HG03064 (cell line): ENCODE measurements at regions not wholly inside any gene's neighbourhood (a gene's known extent, or its start where the extent isn't known, plus 50 kb on each side); places are given as distances from the start of the nearest gene placed in this dataset.
"Not testable (repeated sequence)": the region's sequence is repeated elsewhere in the genome, so short reads cannot be mapped to it uniquely, and the experiment has no call there.

Experiments
- ATAC-seq: cut with Tn5 transposase; IDR thresholded peaks from one replicate; pipeline ENCODE4 v1.9.1; 2021; ENCODE audit warnings: low read depth; ENCODE audit not compliant: unreplicated experiment

DNA sequence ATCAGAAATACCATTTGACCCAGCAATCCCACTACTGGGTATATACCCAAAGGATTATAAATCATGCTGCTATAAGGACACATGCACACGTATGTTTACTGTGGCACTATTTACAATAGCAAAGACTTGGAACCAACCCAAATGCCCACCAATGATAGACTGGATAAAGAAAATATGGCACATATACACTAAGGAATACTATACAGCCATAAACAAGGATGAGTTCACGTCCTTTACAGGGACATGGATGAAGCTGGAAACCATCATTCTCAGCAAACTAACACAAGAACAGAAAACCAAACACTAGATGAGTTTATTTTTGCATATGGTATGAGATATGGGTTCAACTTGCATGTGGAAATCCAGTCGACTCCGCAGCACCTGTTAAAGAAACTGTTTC, 168.8 kb upstream of the FGF13 start:
- not testable (repeated sequence) for ATAC-seq

DNA sequence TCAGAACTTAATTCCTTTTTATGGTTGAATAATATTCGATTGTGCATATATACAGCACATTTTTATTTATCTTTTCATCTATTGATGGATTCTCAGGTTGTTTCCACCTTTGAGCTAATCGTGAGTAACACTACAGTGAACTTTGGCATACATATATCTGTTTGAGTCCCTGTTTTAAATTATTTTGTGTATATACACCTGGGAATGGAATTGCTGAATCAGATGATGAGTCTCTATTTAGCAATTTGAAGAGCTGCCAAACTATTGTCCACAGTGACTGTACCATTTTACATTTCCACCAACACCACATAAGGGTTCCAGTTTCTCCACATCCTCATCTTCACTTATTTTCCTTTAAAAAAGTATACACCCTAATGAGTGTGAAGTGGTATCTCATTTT, 166.2 kb upstream of the FGF13 start:
- ATAC-seq = no peak

DNA sequence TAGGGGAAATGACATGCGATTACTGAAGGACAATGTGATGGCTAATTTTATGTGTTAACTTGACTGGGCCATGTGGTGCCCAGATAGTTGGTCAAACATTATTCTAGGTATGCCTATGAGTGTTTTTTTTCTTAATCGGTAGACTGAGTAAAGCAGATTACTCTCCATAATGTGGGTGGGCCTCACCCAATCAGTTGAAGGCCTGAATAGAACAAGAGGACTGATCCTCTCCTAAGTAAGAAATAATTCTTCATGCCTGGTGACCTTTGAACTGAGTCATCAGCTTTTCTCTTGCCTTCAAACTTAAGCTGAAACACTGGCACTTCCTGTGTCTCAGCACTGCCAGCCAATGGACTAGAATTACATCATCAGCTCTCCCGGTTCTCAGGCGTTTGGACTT, 164.0 kb upstream of the FGF13 start:
- no peak for ATAC-seq

DNA sequence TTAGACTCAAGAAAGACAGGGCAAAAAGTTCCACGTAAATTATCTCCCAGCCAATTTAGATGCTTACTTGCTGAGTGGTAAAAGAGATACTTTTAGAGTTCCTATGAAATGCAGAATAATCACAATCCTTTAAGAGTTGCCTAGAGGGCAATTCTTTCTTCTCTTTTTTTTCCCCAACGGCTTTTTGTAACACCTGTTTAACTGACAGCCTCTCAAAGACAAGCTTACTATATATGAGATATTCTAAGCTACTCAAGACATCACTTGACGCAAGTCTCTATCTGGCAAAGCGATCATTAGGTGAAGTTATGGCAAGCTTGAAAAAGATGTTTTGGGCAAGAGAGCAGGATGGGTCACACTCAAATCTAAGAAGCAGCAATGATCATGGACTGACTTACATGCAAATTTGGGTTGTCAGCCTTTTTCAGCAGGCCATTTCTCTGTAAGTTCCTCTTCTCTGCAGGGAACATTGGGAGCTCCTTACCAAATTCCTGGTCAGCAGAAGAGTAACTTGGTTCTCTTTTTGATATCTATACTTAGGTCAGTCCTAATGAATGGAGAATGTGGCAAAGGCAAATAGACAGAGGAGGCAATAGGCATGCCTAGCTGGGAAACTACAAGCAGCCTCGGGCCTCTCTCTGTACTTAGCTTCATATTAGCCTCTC, 162.9 kb upstream of the FGF13 start:
- ATAC-seq = no peak

- ATAC-seq = not testable (repeated sequence)
Observed at GRCh38 chrX:138873640-138874039, 162.1 kb upstream of the FGF13 start.

DNA sequence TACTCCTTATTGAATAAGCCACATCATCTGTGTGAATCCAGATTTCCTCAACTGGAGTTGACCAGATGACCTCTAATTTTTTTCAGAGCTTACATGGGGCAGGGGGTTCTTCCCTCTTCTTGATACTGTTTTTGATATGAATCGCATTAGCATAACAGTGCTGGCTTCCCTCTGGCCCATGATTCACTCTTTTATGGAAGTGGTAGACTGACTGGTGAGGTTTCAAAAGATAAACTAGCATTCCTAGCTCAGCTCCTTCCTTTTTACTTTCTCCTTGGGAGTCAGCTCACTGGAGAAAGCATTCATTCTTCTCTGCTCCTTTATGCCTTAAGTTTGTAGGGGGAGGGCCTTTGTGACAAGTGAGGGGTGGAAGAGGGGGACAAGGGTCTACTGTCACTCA, 161.0 kb upstream of the FGF13 start:
- ATAC-seq = no peak

GRCh38 chrX:138871739-138872138, 160.2 kb upstream of the FGF13 start:
- ATAC-seq = no peak

GRCh38 chrX:138866643-138867042, 155.1 kb upstream of the FGF13 start:
- ATAC-seq = no peak

GRCh38 chrX:138865093-138865649, 153.7 kb upstream of the FGF13 start:
- ATAC-seq = no peak

GRCh38 chrX:138859421-138859820, 147.9 kb upstream of the FGF13 start:
- no peak for ATAC-seq

DNA sequence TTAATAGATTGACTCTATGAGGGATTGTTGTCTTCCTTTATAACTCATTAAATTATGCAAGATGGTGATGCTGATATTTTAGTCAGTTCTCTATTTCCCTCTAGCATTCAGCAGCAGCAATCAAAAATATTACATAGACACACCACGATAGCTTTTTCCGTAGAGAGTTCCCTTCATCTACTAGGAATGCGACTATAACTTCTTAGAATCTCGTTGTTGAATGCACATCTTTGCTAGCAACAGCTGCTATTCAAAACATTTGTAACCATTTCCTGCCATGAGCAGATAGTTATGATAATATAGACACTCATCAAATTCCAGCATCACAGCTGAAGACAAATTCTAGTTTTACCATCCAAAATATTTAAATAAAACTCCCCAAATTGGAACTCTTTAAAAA, 147.4 kb upstream of the FGF13 start:
- ATAC-seq = no peak

DNA sequence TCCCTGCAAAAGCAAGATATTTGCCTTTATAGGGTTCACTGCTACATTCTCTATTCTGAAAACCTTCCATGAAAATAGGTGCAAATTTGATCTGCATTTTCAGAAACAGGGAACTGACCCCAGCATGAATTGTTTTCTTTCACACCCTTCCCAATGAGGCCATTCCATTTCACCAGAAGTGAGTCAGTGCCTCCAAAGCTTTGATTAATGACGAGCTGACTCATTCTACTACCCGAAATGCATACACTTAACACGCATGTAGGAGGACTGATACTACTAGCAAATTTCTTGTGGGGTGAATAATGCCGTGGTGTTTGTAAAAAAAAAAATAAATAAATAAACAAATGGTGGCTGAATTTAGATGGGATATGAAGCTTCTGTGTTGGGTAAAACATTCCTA, 146.9 kb upstream of the FGF13 start:
- ATAC-seq = no peak

DNA sequence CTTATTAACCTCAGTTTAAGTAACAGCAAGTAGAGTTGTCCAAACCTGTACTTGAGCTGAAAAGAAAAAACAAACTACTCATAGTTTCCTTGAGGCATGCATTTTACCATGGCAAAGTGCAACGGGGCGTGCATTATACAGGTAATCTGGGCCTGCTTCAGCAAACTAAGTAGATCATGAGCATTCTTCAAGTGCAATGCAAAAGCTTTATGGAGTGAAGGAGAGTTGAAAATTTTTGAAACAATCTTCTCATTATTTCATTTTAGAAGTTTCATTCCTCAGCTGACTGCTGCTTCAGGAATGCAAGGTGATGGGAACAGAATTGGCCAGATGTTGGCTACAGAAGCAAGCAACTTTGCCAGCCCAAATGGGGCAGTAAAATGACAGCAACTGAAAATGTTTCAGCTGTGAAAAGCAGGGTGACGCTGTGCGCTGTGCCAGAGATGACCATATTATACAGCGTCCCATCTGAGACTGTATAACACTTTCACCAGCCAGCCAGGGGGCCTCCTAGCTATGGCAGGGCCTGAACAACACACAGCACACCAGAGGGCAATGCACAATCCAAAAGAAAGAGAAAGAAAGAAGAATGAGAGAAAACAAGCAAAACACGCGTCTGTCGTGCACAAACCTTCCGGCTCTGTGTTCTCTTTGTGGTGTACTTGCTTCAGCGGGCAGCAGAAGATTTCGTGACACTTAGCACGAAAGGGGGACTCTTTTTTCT, 145.5 kb upstream of the FGF13 start:
- no peak for ATAC-seq

DNA sequence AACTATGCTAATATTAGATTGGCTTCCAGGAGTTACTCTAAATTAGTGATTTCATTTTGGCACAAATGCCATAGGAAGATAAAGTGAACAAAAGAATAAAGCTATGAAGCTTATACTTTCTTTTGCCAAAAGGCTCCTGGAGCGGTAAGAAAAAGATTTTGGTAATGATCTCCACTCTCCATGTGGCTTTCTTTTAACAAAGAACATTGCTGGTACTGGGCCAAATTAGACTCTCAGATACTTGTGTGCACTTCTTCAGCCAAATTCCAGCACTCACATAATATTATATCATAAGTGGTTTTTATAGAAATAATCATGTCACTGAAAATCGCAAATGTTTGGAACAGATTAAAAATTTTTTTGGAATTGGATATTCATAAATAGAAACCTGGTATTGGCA, 142.4 kb upstream of the FGF13 start:
- ATAC-seq = no peak

DNA sequence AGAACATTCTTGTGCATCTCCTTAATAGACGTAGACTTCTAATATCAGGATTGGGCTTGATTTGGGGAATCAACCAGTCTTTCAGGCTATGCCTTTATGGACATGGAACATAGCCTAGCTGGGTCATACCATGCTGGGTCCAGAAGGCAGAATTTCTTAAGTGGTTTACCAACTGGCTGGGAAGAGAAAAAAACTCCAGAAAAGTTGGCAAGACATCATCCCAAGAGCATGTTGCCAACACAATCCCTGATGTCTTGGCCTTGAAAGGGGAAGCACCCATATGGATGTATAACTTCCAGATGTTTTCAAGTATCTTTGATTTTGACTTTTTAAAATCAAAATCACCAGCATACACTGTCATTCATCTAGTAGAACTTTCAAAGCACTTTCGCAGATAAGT, 138.0 kb upstream of the FGF13 start:
- no peak for ATAC-seq

GRCh38 chrX:138847930-138848329, 136.4 kb upstream of the FGF13 start:
- no peak for ATAC-seq

DNA sequence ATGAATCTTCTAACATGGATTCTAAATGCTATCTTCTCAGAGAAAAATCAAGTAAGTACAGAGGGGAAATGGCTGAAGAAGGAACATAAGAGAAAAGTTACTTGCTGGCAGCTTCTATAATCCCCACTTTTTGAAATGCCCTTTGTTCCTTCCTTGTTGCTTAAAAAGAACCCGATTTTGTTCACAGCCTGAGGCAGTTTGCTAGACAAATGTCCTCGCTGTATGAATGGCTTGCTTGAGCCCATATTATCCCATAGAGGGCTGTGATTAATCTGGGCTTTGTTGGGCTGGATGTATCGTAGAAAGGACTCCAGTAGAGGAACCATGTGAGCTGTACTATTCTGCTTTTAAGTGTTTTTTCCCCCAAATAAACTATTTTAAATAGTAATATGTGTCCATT, 134.3 kb upstream of the FGF13 start:
- ATAC-seq = no peak

DNA sequence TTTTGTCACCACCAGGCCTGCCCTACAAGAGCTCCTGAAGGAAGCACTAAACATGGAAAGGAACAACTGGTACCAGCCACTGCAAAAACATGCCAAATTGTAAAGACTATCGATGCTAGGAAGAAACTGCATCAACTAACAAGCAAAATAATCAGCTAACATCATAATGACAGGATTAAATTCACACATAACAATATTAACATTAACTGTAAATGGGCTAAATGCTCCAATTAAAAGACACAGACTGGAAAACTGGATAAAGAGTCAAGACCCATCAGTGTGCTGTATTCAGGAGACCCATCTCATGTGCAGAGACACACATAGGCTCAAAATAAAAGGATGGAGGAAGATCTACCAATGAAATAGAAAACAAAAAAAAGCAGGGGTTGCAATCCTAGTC, 95.9 kb upstream of the FGF13 start:
- not testable (repeated sequence) for ATAC-seq

DNA sequence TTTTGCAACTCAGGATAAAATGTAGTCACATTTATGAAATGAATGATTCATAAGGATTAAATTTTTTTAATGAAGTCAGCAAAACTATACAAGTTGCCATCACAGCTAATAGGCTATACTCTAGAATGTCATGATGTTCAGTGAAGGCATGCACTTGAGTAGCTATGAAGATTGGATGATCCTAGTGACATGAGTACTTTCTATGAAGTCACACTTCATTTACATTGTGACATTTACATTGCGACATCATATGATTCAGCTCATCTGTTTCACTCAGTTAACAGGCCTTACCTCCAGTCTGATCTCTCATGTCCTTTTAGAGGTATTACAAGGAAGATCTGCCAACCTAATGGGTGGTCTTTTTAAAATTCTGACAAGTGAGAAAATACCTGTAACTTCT, 82.7 kb upstream of the FGF13 start:
- no peak for ATAC-seq

DNA sequence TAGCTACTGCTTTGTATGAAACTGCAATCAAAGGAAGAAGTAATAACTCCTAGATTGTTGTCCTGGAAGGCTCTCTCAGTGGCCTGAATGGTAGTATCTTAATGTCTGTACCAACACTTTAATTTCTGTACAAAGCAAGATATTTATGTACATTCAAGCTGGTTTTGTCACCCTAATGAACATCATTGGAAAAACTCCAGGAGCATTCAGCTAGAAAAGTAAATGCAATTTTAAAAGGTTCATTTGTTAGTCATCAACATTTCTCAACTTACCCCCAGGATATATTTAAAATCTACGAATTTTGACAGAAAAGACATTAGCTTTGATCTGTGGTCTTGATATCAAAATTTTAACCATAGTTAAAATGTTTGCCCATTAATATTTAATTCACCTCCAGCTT, 80.0 kb upstream of the FGF13 start:
- ATAC-seq = no peak

GRCh38 chrX:138788771-138789170, 77.3 kb upstream of the FGF13 start:
- no peak for ATAC-seq

- ATAC-seq = not testable (repeated sequence)
Observed at GRCh38 chrX:138778576-138778909, 67.0 kb upstream of the FGF13 start.
